GM12878 (cell line): ENCODE measurements at regions not wholly inside any gene's neighbourhood (a gene's known extent, or its start where the extent isn't known, plus 50 kb on each side); places are given as distances from the start of the nearest gene placed in this dataset.

ENCODE experiments used
- ATAC-seq: fragments of 200-7000 bp; cut with Tn5 transposase; 3 replicates; pipeline ENCODE4 v1.9.1; 2020; ENCODE audit warnings: mild to moderate bottlenecking, moderate library complexity
- BruUV-seq: library from RNA; stranded (reverse); fragments of 400-500 nt; replicated peaks from 2 replicates; lab custom pipeline; 2021; lab: Mats Ljungman, UMichigan
- CTCF ChIA-PET: fragments of 300-600 bp; sonication (Branson Sonifier 250); formaldehyde crosslinking; extraction: SDS; loops from one replicate; lab custom pipeline; 2021; ENCODE audit warnings: inconsistent platforms; lab: Yijun Ruan, JAX
- POLR2A ChIA-PET: fragments of 350-600 bp; formaldehyde crosslinking; extraction: SDS; loops from one replicate; lab custom pipeline; 2021; ENCODE audit warnings: inconsistent platforms; lab: Charles Lee
- RAD21 ChIA-PET: fragments of 300-600 bp; sonication (Branson Sonifier 250); formaldehyde crosslinking; loops from one replicate; lab custom pipeline; 2023; ENCODE audit warnings: antibody characterized with exemption; ENCODE audit not compliant: unreplicated experiment; lab: Charles Lee
- SMC1A ChIA-PET: fragments of 300-600 bp; sonication (Branson Sonifier 250); formaldehyde crosslinking; loops from one replicate; lab custom pipeline; 2023; ENCODE audit not compliant: unreplicated experiment, uncharacterized antibody; lab: Charles Lee
- DNase-seq: peaks from one replicate; pipeline ENCODE4 v3.0.0-alpha.2; 2011; ENCODE audit warnings: low read depth, low spot score
- FAIRE-seq: peaks from 3 replicates; lab custom pipeline; 2011; peaks lifted over from hg19 to GRCh38; lab: Jason Lieb, UNC
- H2AFZ ChIP-seq: 2 replicates; pipeline ENCODE4 v1.6.0; 2011; ENCODE audit warnings: low read depth, low read length, control low read depth; ENCODE audit not compliant: control insufficient read depth
- H3K27ac ChIP-seq: 2 replicates; pipeline ENCODE4 v1.5.1; 2011; ENCODE audit warnings: control low read depth; ENCODE audit not compliant: control insufficient read depth, insufficient read depth
- H3K27me3 ChIP-seq, 2 experiments: replicated peaks in 1 of 2; 2 replicates each; pipeline versions ENCODE4 v1.6.0 to v1.6.1; 2011; ENCODE audit warnings: low read length in 1 of 2; ENCODE audit not compliant: control insufficient read depth in 2 of 2, insufficient read depth in 2 of 2
- H3K36me3 ChIP-seq, 2 experiments: 2 replicates each; pipeline ENCODE4 v1.5.1; 2011; ENCODE audit warnings: low read length in 1 of 2; ENCODE audit not compliant: control insufficient read depth in 2 of 2, insufficient read depth in 2 of 2
- H3K4me1 ChIP-seq: 2 replicates; pipeline ENCODE4 v1.6.1; 2011; ENCODE audit warnings: mild to moderate bottlenecking, low read length, moderate library complexity, mixed read lengths; ENCODE audit not compliant: control insufficient read depth, insufficient read depth
- H3K4me2 ChIP-seq: 2 replicates; pipeline ENCODE4 v1.6.0; 2011; ENCODE audit warnings: control low read depth; ENCODE audit not compliant: control insufficient read depth, insufficient read depth
- H3K4me3 ChIP-seq: fragments of 200-600 bp; sonication (generic); 2 replicates; pipeline ENCODE4 v1.5.1; 2016
- H3K79me2 ChIP-seq: 2 replicates; pipeline ENCODE4 v1.6.0; 2011; ENCODE audit warnings: low read length; ENCODE audit not compliant: control insufficient read depth, insufficient read depth
- H3K9ac ChIP-seq: 2 replicates; pipeline ENCODE4 v1.8.0; 2011; ENCODE audit warnings: low read length, control low read depth, mixed read lengths; ENCODE audit not compliant: control insufficient read depth, insufficient read depth
- H3K9me3 ChIP-seq: replicated peaks from 3 replicates; pipeline ENCODE4 v1.5.1; 2011; ENCODE audit warnings: mild to moderate bottlenecking, low read length; ENCODE audit not compliant: control insufficient read depth, insufficient read depth
- H4K20me1 ChIP-seq: 2 replicates; pipeline ENCODE4 v1.6.0; 2011; ENCODE audit not compliant: control insufficient read depth, insufficient read depth
- ASH2L ChIP-seq: fragments of 300-600, 200-600 bp; sonication (generic); IDR thresholded peaks from 2 replicates; pipeline ENCODE4 v1.6.1; 2017; ENCODE audit warnings: low read depth, mild to moderate bottlenecking, borderline replicate concordance
- CHD1 ChIP-seq: IDR thresholded peaks from 2 replicates; pipeline ENCODE4 v1.6.1; 2012; ENCODE audit warnings: low read depth, low read length, improper control_type of control experiment
- E2F4 ChIP-seq: IDR thresholded peaks from 2 replicates; pipeline ENCODE4 v1.6.1; 2012; ENCODE audit warnings: low read depth, low read length, improper control_type of control experiment
- EED ChIP-seq: sonication (generic); IDR thresholded peaks from 2 replicates; pipeline ENCODE4 v1.6.1; 2016; ENCODE audit warnings: antibody characterized with exemption, low read depth
- ETV6 ChIP-seq, 2 experiments: fragments of 450-650 bp in 1 of 2; IDR thresholded peaks in 1 of 2; conservative IDR thresholded peaks in 1 of 2; 2 replicates each; pipeline ENCODE4 v1.6.1; 2014; ENCODE audit warnings: antibody characterized with exemption in 1 of 2, borderline replicate concordance in 1 of 2, low read depth in 1 of 2, mild to moderate bottlenecking in 1 of 2, moderate library complexity in 1 of 2
- KLF5 ChIP-seq: fragments of 450-650 bp; IDR thresholded peaks from 2 replicates; pipeline ENCODE4 v1.6.1; 2014; ENCODE audit warnings: mild to moderate bottlenecking; ENCODE audit not compliant: partially characterized antibody
- MTA2 ChIP-seq: fragments of 450-650 bp; IDR thresholded peaks from 2 replicates; pipeline ENCODE4 v1.6.1; 2016; ENCODE audit warnings: low read depth, mild to moderate bottlenecking, moderate library complexity
- NFIC ChIP-seq: IDR thresholded peaks from 2 replicates; pipeline ENCODE4 v1.6.1; 2012; ENCODE audit warnings: low read depth, mild to moderate bottlenecking, inconsistent platforms, low read length, moderate library complexity
- POLR2AphosphoS5 ChIP-seq: IDR thresholded peaks from 2 replicates; pipeline ENCODE4 v1.6.1; 2011; ENCODE audit warnings: mild to moderate bottlenecking, low read length, inconsistent platforms
- PRDM15 ChIP-seq: fragments of 450-650 bp; formaldehyde crosslinking; IDR thresholded peaks from 2 replicates; pipeline ENCODE4 v1.4.0; 2020; ENCODE audit warnings: mild to moderate bottlenecking, moderate library complexity
- RFX5 ChIP-seq: IDR thresholded peaks from 2 replicates; pipeline ENCODE4 v1.6.1; 2011; ENCODE audit warnings: low read depth, low read length, improper control_type of control experiment
- SMAD5 ChIP-seq: IDR thresholded peaks from 2 replicates; pipeline ENCODE4 v1.6.1; 2016; ENCODE audit warnings: antibody characterized with exemption, low read depth
- SMARCA5 ChIP-seq: fragments of 450-650 bp; IDR thresholded peaks from 2 replicates; pipeline ENCODE4 v1.6.1; 2017; ENCODE audit warnings: mild to moderate bottlenecking
- ZBTB33 ChIP-seq: fragments of 450-650 bp; IDR thresholded peaks from 2 replicates; pipeline ENCODE4 v1.6.1; 2017; ENCODE audit warnings: mild to moderate bottlenecking
- WGBS: methylation state at CpG from one replicate; pipeline ENCODE4 v1.1.6; 2016; ENCODE audit warnings: low lambda C conversion rate; ENCODE audit not compliant: insufficient replicate concordance, insufficient coverage; ENCODE audit errors: missing lambda C conversion rate; 5-methylcytosine and 5-hydroxymethylcytosine counted together
- in situ Hi-C: fragments of 300-500 bp; cut with MboI; formaldehyde crosslinking; loops from 9 replicates; pipeline ENCODE4 v1.14.3; 2018; ENCODE audit warnings: mixed read lengths
- intact Hi-C: fragments of 100-400 bp; cut with micrococcal nuclease; formaldehyde crosslinking; loops from one replicate; pipeline ENCODE4 v1.14.2; 2022; ENCODE audit not compliant: unreplicated experiment
- TF ChIP-seq, protein P1 (sequence below): fragments of 450-650 bp; IDR thresholded peaks from 2 replicates; pipeline ENCODE4 v1.6.1; 2017; ENCODE audit warnings: mild to moderate bottlenecking, moderate library complexity

GRCh38 chr19:56987184-56987583, 132.6 kb upstream of the USP29 start:
- in situ Hi-C loops (no loop called here), intact Hi-C loops (no loop called here)
- FAIRE-seq (no peak), ATAC-seq (no peak), DNase-seq (no peak)
- SMC1A ChIA-PET: no interaction called here
- no peaks in the 10 kb centered on the region for H4K20me1 ChIP-seq
- 46% methylated on average over 15 of the region's 15 CpGs for WGBS
- no peak overlapping the region for H3K27ac ChIP-seq
- H3K4me2 ChIP-seq: no peak overlapping the region
- H3K4me1 ChIP-seq: no peaks in the 10 kb centered on the region
- no peaks in the 10 kb centered on the region for H3K36me3 ChIP-seq
- H3K9me3 ChIP-seq: peaks cover 2% of the 10 kb centered on the region; the same call in 1 of the 3 replicates
- RAD21 ChIA-PET: no interaction called here
- POLR2A ChIA-PET: no interaction called here
- no peaks in the 10 kb centered on the region for H3K27me3 ChIP-seq
- BruUV-seq: no TSS peak
- no peak overlapping the region for H2AFZ ChIP-seq
- H3K79me2 ChIP-seq: no peaks in the 10 kb centered on the region
- no peak overlapping the region for H3K9ac ChIP-seq
- CTCF ChIA-PET: no interaction called here
- H3K4me3 ChIP-seq: no peak overlapping the region
- TF ChIP-seq MTA2: no peak
- TF ChIP-seq, protein P1, sequence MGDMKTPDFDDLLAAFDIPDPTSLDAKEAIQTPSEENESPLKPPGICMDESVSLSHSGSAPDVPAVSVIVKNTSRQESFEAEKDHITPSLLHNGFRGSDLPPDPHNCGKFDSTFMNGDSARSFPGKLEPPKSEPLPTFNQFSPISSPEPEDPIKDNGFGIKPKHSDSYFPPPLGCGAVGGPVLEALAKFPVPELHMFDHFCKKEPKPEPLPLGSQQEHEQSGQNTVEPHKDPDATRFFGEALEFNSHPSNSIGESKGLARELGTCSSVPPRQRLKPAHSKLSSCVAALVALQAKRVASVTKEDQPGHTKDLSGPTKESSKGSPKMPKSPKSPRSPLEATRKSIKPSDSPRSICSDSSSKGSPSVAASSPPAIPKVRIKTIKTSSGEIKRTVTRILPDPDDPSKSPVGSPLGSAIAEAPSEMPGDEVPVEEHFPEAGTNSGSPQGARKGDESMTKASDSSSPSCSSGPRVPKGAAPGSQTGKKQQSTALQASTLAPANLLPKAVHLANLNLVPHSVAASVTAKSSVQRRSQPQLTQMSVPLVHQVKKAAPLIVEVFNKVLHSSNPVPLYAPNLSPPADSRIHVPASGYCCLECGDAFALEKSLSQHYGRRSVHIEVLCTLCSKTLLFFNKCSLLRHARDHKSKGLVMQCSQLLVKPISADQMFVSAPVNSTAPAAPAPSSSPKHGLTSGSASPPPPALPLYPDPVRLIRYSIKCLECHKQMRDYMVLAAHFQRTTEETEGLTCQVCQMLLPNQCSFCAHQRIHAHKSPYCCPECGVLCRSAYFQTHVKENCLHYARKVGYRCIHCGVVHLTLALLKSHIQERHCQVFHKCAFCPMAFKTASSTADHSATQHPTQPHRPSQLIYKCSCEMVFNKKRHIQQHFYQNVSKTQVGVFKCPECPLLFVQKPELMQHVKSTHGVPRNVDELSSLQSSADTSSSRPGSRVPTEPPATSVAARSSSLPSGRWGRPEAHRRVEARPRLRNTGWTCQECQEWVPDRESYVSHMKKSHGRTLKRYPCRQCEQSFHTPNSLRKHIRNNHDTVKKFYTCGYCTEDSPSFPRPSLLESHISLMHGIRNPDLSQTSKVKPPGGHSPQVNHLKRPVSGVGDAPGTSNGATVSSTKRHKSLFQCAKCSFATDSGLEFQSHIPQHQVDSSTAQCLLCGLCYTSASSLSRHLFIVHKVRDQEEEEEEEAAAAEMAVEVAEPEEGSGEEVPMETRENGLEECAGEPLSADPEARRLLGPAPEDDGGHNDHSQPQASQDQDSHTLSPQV: no peak
- TF ChIP-seq CHD1: no peak
- no peak for TF ChIP-seq EED
- TF ChIP-seq NFIC: no peak
- no peak for TF ChIP-seq POLR2AphosphoS5
- TF ChIP-seq KLF5: no peak
- TF ChIP-seq SMARCA5: no peak
- no peak for TF ChIP-seq SMAD5
- TF ChIP-seq RFX5: no peak
- no peak for TF ChIP-seq PRDM15 (CRISPR knock-in tag)
- TF ChIP-seq E2F4: no peak
- TF ChIP-seq ETV6 (conservative IDR thresholded peaks at IDR 0.05 in 1 of 2, IDR thresholded peaks at IDR 0.05 in 1 of 2; ENCODE audit: borderline replicate concordance in 1 of 2, low read depth in 1 of 2): no peak
- TF ChIP-seq ZBTB33: no peak
- TF ChIP-seq ASH2L: no peak
